A549 (cell line): ENCODE measurements at regions not wholly inside any gene's neighbourhood (a gene's known extent, or its start where the extent isn't known, plus 50 kb on each side); places are given as distances from the start of the nearest gene placed in this dataset.

Experiments
- ATAC-seq, 2 experiments: fragments of 200-7000 bp in 1 of 2; fragments of >200 bp in 1 of 2; cut with Nextera tagmentation in 1 of 2; cut with Tn5 transposase in 1 of 2; 3 replicates each; pipeline versions ENCODE4 v1.8.0 to v1.9.1; 2018 to 2020; ENCODE audit warnings: mild to moderate bottlenecking in 1 of 2, moderate library complexity in 1 of 2
- CTCF ChIA-PET: fragments of 300-600 bp; sonication (Branson Sonifier 250); formaldehyde crosslinking; extraction: SDS; loops from one replicate; lab custom pipeline; 2021; ENCODE audit warnings: antibody characterized with exemption, inconsistent platforms; lab: Yijun Ruan, JAX
- POLR2A ChIA-PET: fragments of 350-600 bp; formaldehyde crosslinking; extraction: SDS; loops from one replicate; lab custom pipeline; 2021; ENCODE audit warnings: antibody characterized with exemption, inconsistent platforms; lab: Yijun Ruan, JAX
- DNase-seq, 2 experiments: peaks; one replicate each; pipeline versions ENCODE4 v3.0.0 to v3.0.0-alpha.2; 2011 to 2016; ENCODE audit warnings: low read depth in 1 of 2, low spot score in 1 of 2
- FAIRE-seq: peaks from 2 replicates; lab custom pipeline; 2011; peaks lifted over from hg19 to GRCh38; lab: Jason Lieb, UNC
- H3K27ac ChIP-seq, 2 experiments: fragments of >200 bp; sonication (Bioruptor Twin); formaldehyde crosslinking; 3 replicates each; pipeline ENCODE4 v1.5.1; 2016 to 2017
- H3K4me1 ChIP-seq: fragments of >200 bp; sonication (Bioruptor Twin); formaldehyde crosslinking; 3 replicates; pipeline ENCODE4 v1.6.1; 2016
- H3K4me2 ChIP-seq: fragments of >200 bp; sonication (Bioruptor Twin); formaldehyde crosslinking; 3 replicates; pipeline ENCODE4 v1.6.1; 2016
- H3K4me3 ChIP-seq: fragments of >200 bp; sonication (Bioruptor Twin); formaldehyde crosslinking; 3 replicates; pipeline ENCODE4 v1.5.1; 2016
- H3K9me3 ChIP-seq: fragments of >200 bp; sonication (Bioruptor Twin); formaldehyde crosslinking; 3 replicates; pipeline ENCODE4 v1.6.1; 2016
- EHF ChIP-seq: fragments of 250-450 bp; sonication (Bioruptor Pico); IDR thresholded peaks from 2 replicates; pipeline ENCODE4 v1.5.0; 2020; ENCODE audit warnings: mild to moderate bottlenecking
- ESRRA ChIP-seq: fragments of 150-350 bp; IDR thresholded peaks from 2 replicates; pipeline ENCODE4 v1.6.1; 2014; ENCODE audit warnings: mild to moderate bottlenecking, low read length, borderline replicate concordance
- FOXS1 ChIP-seq: fragments of 250-450 bp; sonication (Bioruptor Pico); IDR thresholded peaks from 2 replicates; pipeline ENCODE4 v1.5.0; 2020; ENCODE audit warnings: mild to moderate bottlenecking, moderate library complexity
- GATA3 ChIP-seq: IDR thresholded peaks from 2 replicates; pipeline ENCODE4 v1.6.1; 2012; ENCODE audit warnings: borderline replicate concordance
- KDM5A ChIP-seq: fragments of 200-600 bp; sonication (generic); IDR thresholded peaks from 2 replicates; pipeline ENCODE4 v1.6.1; 2016; ENCODE audit warnings: antibody characterized with exemption, mild to moderate bottlenecking
- MAZ ChIP-seq: fragments of 150-350 bp; IDR thresholded peaks from 2 replicates; pipeline ENCODE4 v1.6.1; 2014; ENCODE audit warnings: antibody characterized with exemption, low read depth, low read length, borderline replicate concordance
- MYC ChIP-seq: IDR thresholded peaks from 2 replicates; pipeline ENCODE4 v1.6.1; 2012; ENCODE audit warnings: mild to moderate bottlenecking, inconsistent platforms, low read length, improper control_type of control experiment, borderline replicate concordance
- NFE2L2 ChIP-seq: fragments of 150-350 bp; conservative IDR thresholded peaks from 2 replicates; pipeline ENCODE4 v1.6.1; 2014; ENCODE audit warnings: low read length
- NPAS2 ChIP-seq: fragments of 250-450 bp; sonication (Bioruptor Pico); IDR thresholded peaks from 2 replicates; pipeline ENCODE4 v1.8.0; 2022; ENCODE audit warnings: mild to moderate bottlenecking, moderate library complexity, borderline replicate concordance
- NR3C1 ChIP-seq: fragments of >200 bp; sonication (Bioruptor Twin); formaldehyde crosslinking; IDR thresholded peaks from 3 replicates; pipeline ENCODE4 v1.6.1; 2017
- POLR2A ChIP-seq: IDR thresholded peaks from 2 replicates; pipeline ENCODE4 v1.6.1; 2012; ENCODE audit warnings: mild to moderate bottlenecking, low read length
- RCOR1 ChIP-seq: fragments of 150-350 bp; IDR thresholded peaks from 2 replicates; pipeline ENCODE4 v1.6.1; 2014; ENCODE audit warnings: antibody characterized with exemption, low read length, low read depth
- RNF2 ChIP-seq: fragments of 200-600 bp; sonication (generic); IDR thresholded peaks from 2 replicates; pipeline ENCODE4 v1.6.1; 2016; ENCODE audit warnings: low read depth, mild to moderate bottlenecking, antibody characterized with exemption, moderate library complexity, borderline replicate concordance
- SMC3 ChIP-seq: fragments of >200 bp; sonication (Bioruptor Twin); formaldehyde crosslinking; IDR thresholded peaks from 3 replicates; pipeline ENCODE4 v1.6.1; 2018; ENCODE audit warnings: inconsistent platforms
- ZC3H11A ChIP-seq: fragments of 450-650 bp; IDR thresholded peaks from 2 replicates; pipeline ENCODE4 v1.6.1; 2014; ENCODE audit warnings: antibody characterized with exemption, mild to moderate bottlenecking
- ZNF302 ChIP-seq: fragments of 250-450 bp; sonication (Bioruptor Pico); IDR thresholded peaks from 2 replicates; pipeline ENCODE4 v1.9.0; 2021; ENCODE audit warnings: inconsistent platforms, mild to moderate bottlenecking, moderate library complexity
- WGBS: methylation state at CpG from one replicate; pipeline ENCODE4 v1.1.6; 2017; ENCODE audit errors: missing lambda C conversion rate; 5-methylcytosine and 5-hydroxymethylcytosine counted together
- TF ChIP-seq, protein P1 (sequence below): fragments of 450-650 bp; IDR thresholded peaks from 2 replicates; pipeline ENCODE4 v1.6.1; 2014; ENCODE audit warnings: antibody characterized with exemption
- TF ChIP-seq, protein P2 (sequence below): fragments of >200 bp; sonication (Bioruptor Twin); formaldehyde crosslinking; IDR thresholded peaks from 2 replicates; pipeline ENCODE4 v1.6.1; 2016
- TF ChIP-seq, protein P3 (sequence below): fragments of 250-450 bp; sonication (Bioruptor Pico); IDR thresholded peaks from 2 replicates; pipeline ENCODE4 v1.5.0; 2020; ENCODE audit warnings: low read depth, mild to moderate bottlenecking, moderate library complexity
- TF ChIP-seq, protein P4 (sequence below): fragments of 250-450 bp; sonication (Bioruptor Pico); IDR thresholded peaks from 2 replicates; pipeline ENCODE4 v1.5.0; 2021; ENCODE audit warnings: mild to moderate bottlenecking, moderate library complexity, borderline replicate concordance
- TF ChIP-seq, protein P5 (sequence below): fragments of >200 bp; sonication (Bioruptor Twin); formaldehyde crosslinking; IDR thresholded peaks from 3 replicates; pipeline ENCODE4 v1.6.1; 2016
- TF ChIP-seq, protein P6 (sequence below): IDR thresholded peaks from 2 replicates; pipeline ENCODE4 v1.6.1; 2012
- TF ChIP-seq, protein P7 (sequence below): IDR thresholded peaks from 2 replicates; pipeline ENCODE4 v1.6.1; 2012; ENCODE audit warnings: low read depth, borderline replicate concordance
- TF ChIP-seq, protein P8 (sequence below): IDR thresholded peaks from 2 replicates; pipeline ENCODE4 v1.6.1; 2012

DNA sequence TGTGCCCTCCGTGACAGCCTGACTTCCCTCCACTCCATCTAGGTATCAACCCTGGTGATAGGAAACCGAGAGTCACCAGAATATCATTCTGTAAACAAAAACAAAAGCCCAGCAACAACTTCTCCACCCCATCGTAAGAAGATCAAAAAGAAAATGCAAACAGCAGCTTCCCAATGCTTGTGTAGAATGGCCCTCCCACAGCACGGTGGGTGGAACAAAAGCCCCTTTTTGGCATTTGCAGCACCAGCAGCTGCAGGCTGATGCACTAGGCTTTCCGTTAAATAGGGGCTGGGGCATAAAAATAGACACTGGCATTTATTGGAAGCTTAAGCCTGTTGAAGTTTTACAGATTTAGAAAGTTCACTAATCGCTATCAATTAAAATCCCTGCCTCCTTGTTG lies 513.0 kb downstream of the GALR1 start:
- Histone ChIP-seq H3K4me1 (no peaks in the 10 kb centered on the region), H3K9me3 (no peaks in the 10 kb centered on the region), H3K27ac (no peak overlapping the region), H3K4me3 (no peak overlapping the region), H3K4me2 (no peak overlapping the region)
- 3% methylated on average over 6 of the region's 6 CpGs for WGBS
- ChIA-PET CTCF (no interaction called here), POLR2A (no interaction called here)
- ATAC-seq (no peak), DNase-seq (no peak), FAIRE-seq (no peak)
- TF ChIP-seq RCOR1 (no peak), NFE2L2 (no peak), NPAS2 (CRISPR knock-in tag) (no peak), ESRRA (no peak), MAZ (no peak), POLR2A (no peak), GATA3 (no peak), EHF (CRISPR knock-in tag) (no peak), SMC3 (no peak), FOXS1 (CRISPR knock-in tag) (no peak), RNF2 (no peak)
- TF ChIP-seq, protein P1, sequence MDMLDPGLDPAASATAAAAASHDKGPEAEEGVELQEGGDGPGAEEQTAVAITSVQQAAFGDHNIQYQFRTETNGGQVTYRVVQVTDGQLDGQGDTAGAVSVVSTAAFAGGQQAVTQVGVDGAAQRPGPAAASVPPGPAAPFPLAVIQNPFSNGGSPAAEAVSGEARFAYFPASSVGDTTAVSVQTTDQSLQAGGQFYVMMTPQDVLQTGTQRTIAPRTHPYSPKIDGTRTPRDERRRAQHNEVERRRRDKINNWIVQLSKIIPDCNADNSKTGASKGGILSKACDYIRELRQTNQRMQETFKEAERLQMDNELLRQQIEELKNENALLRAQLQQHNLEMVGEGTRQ, result no peak
- TF ChIP-seq, protein P2, sequence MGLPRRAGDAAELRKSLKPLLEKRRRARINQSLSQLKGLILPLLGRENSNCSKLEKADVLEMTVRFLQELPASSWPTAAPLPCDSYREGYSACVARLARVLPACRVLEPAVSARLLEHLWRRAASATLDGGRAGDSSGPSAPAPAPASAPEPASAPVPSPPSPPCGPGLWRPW, result no peak
- TF ChIP-seq, protein P3, sequence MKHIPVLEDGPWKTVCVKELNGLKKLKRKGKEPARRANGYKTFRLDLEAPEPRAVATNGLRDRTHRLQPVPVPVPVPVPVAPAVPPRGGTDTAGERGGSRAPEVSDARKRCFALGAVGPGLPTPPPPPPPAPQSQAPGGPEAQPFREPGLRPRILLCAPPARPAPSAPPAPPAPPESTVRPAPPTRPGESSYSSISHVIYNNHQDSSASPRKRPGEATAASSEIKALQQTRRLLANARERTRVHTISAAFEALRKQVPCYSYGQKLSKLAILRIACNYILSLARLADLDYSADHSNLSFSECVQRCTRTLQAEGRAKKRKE, result no peak
- TF ChIP-seq, protein P4, sequence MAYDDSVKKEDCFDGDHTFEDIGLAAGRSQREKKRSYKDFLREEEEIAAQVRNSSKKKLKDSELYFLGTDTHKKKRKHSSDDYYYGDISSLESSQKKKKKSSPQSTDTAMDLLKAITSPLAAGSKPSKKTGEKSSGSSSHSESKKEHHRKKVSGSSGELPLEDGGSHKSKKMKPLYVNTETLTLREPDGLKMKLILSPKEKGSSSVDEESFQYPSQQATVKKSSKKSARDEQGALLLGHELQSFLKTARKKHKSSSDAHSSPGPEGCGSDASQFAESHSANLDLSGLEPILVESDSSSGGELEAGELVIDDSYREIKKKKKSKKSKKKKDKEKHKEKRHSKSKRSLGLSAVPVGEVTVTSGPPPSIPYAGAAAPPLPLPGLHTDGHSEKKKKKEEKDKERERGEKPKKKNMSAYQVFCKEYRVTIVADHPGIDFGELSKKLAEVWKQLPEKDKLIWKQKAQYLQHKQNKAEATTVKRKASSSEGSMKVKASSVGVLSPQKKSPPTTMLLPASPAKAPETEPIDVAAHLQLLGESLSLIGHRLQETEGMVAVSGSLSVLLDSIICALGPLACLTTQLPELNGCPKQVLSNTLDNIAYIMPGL (CRISPR knock-in tag), result no peak
- TF ChIP-seq, protein P5, sequence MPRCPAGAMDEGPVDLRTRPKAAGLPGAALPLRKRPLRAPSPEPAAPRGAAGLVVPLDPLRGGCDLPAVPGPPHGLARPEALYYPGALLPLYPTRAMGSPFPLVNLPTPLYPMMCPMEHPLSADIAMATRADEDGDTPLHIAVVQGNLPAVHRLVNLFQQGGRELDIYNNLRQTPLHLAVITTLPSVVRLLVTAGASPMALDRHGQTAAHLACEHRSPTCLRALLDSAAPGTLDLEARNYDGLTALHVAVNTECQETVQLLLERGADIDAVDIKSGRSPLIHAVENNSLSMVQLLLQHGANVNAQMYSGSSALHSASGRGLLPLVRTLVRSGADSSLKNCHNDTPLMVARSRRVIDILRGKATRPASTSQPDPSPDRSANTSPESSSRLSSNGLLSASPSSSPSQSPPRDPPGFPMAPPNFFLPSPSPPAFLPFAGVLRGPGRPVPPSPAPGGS, result no peak

DNA sequence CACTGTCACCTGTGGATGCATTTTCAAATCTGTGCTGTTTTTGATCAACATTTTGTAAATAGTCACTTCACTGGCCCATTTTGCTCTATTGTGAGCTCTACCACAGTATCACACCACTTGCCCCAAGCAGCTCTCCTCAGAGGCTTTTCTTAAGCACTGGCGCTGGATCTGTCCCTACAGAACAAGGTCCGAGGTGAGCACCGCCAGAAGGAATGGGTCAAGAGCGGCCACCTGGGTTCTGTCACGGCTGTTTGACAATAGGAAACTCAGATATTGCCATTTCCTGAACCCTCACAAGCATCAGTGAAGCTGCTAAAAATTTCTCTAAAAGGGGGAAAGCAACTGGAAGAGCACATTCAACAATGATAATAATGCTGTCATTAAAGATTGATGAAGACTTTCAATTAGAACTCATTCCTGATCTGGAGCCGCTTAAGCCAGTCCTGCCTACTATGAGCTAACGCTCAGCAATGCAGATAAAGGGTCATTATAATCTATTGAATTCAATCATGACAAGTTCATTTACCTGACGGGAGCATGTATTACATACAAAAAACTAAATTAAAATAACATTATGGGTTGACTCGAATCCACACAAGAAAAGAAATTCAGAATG lies 514.0 kb downstream of the GALR1 start:
- TF ChIP-seq NR3C1 (no peak), POLR2A (no peak), KDM5A (no peak), ZC3H11A (no peak), RCOR1 (no peak), MYC (no peak), ZNF302 (CRISPR knock-in tag) (no peak)
- TF ChIP-seq, protein P1, result no peak
- TF ChIP-seq, protein P6, sequence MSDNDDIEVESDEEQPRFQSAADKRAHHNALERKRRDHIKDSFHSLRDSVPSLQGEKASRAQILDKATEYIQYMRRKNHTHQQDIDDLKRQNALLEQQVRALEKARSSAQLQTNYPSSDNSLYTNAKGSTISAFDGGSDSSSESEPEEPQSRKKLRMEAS, result no peak
- TF ChIP-seq, protein P5, result no peak
- TF ChIP-seq, protein P7, sequence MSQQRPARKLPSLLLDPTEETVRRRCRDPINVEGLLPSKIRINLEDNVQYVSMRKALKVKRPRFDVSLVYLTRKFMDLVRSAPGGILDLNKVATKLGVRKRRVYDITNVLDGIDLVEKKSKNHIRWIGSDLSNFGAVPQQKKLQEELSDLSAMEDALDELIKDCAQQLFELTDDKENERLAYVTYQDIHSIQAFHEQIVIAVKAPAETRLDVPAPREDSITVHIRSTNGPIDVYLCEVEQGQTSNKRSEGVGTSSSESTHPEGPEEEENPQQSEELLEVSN, result no peak
- TF ChIP-seq, protein P8, sequence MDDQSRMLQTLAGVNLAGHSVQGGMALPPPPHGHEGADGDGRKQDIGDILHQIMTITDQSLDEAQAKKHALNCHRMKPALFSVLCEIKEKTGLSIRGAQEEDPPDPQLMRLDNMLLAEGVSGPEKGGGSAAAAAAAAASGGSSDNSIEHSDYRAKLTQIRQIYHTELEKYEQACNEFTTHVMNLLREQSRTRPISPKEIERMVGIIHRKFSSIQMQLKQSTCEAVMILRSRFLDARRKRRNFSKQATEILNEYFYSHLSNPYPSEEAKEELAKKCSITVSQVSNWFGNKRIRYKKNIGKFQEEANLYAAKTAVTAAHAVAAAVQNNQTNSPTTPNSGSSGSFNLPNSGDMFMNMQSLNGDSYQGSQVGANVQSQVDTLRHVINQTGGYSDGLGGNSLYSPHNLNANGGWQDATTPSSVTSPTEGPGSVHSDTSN, result no peak
- POLR2A ChIA-PET, result no interaction called here
- Histone ChIP-seq H3K4me3 (no peak overlapping the region), H3K27ac (no peak overlapping the region), H3K9me3 (no peaks in the 10 kb centered on the region), H3K4me1 (no peaks in the 10 kb centered on the region), H3K4me2 (no peak overlapping the region)
- CTCF ChIA-PET, result no interaction called here
- no peak for FAIRE-seq
- no peak for DNase-seq
- 13% methylated on average over 5 of the region's 9 CpGs for WGBS
- no peak for ATAC-seq
